GM23338 (cell line): ENCODE measurements at regions not wholly inside any gene's neighbourhood (a gene's known extent, or its start where the extent isn't known, plus 50 kb on each side); places are given as distances from the start of the nearest gene placed in this dataset.

ENCODE experiments used
- ATAC-seq: fragments of 200-7000 bp; cut with Tn5 transposase; 3 replicates; pipeline ENCODE4 v1.9.1; 2020
- DNase-seq: peaks from one replicate; pipeline ENCODE4 v3.0.0-alpha.2; 2015; ENCODE audit warnings: low spot score
- H2AFZ ChIP-seq: fragments of 200-600 bp; sonication (generic); 2 replicates; pipeline ENCODE4 v1.8.0; 2016; ENCODE audit warnings: antibody characterized with exemption, mild to moderate bottlenecking, moderate library complexity
- H3F3A ChIP-seq: fragments of 200-600 bp; sonication (generic); replicated peaks from 2 replicates; pipeline ENCODE4 v1.8.0; 2017; ENCODE audit warnings: antibody characterized with exemption, mixed run types, low read depth
- H3K27ac ChIP-seq: fragments of 200-600 bp; sonication (generic); 2 replicates; pipeline ENCODE4 v1.6.1; 2016; ENCODE audit warnings: low read depth
- H3K27me3 ChIP-seq: fragments of 200-600 bp; sonication (generic); 2 replicates; pipeline ENCODE4 v1.8.0; 2016; ENCODE audit warnings: mild to moderate bottlenecking, mixed run types, moderate library complexity; ENCODE audit not compliant: insufficient read depth
- H3K36me3 ChIP-seq: fragments of 200-600 bp; sonication (generic); 2 replicates; pipeline ENCODE4 v1.8.0; 2016; ENCODE audit warnings: mild to moderate bottlenecking; ENCODE audit not compliant: insufficient read depth
- H3K4me1 ChIP-seq: fragments of 200-600 bp; sonication (generic); 2 replicates; pipeline ENCODE4 v1.8.0; 2016; ENCODE audit warnings: mild to moderate bottlenecking, moderate library complexity; ENCODE audit not compliant: insufficient read depth
- H3K4me2 ChIP-seq: fragments of 200-600 bp; sonication (generic); 2 replicates; pipeline ENCODE4 v1.7.1; 2017; ENCODE audit warnings: mixed run types
- H3K4me3 ChIP-seq: fragments of 200-600 bp; sonication (generic); 2 replicates; pipeline ENCODE4 v1.6.1; 2016; ENCODE audit warnings: mixed run types
- H3K79me2 ChIP-seq: fragments of 200-600 bp; sonication (generic); replicated peaks from 2 replicates; pipeline ENCODE4 v1.8.0; 2017; ENCODE audit warnings: mild to moderate bottlenecking; ENCODE audit not compliant: insufficient read depth
- H3K9me2 ChIP-seq: fragments of 200-600 bp; sonication (generic); 2 replicates; pipeline ENCODE4 v1.8.0; 2017; ENCODE audit not compliant: insufficient read depth
- H4K20me1 ChIP-seq: fragments of 200-600 bp; sonication (generic); replicated peaks from 2 replicates; pipeline ENCODE4 v1.8.0; 2017; ENCODE audit warnings: mild to moderate bottlenecking; ENCODE audit not compliant: insufficient read depth
- H3K27ac Mint-ChIP-seq: 2 replicates; pipeline ENCODE4 v1.8.0; 2020; ENCODE audit warnings: inconsistent platforms, mild to moderate bottlenecking, moderate library complexity, mixed read lengths
- H3K27me3 Mint-ChIP-seq: 3 replicates; pipeline ENCODE4 v1.8.0; 2022; ENCODE audit warnings: low read depth, mild to moderate bottlenecking, moderate library complexity, mixed read lengths, inconsistent platforms; ENCODE audit not compliant: insufficient read depth, poor library complexity
- H3K36me3 Mint-ChIP-seq: 3 replicates; pipeline ENCODE4 v1.8.0; 2021; ENCODE audit warnings: low read depth, mild to moderate bottlenecking, inconsistent platforms, moderate library complexity, mixed read lengths
- H3K4me1 Mint-ChIP-seq: 3 replicates; pipeline ENCODE4 v1.8.0; 2020; ENCODE audit warnings: mild to moderate bottlenecking, inconsistent platforms, mixed read lengths
- H3K4me3 Mint-ChIP-seq: 3 replicates; pipeline ENCODE4 v1.8.0; 2021; ENCODE audit warnings: moderate library complexity, mild to moderate bottlenecking, inconsistent platforms, mixed read lengths
- H3K9me3 Mint-ChIP-seq: 3 replicates; pipeline ENCODE4 v1.8.0; 2020; ENCODE audit warnings: moderate library complexity, mild to moderate bottlenecking, inconsistent platforms, mixed read lengths
- JUNB ChIP-seq: IDR thresholded peaks from one replicate; pipeline ENCODE4 v1.6.1; 2016; ENCODE audit warnings: antibody characterized with exemption; ENCODE audit not compliant: unreplicated experiment
- NANOG ChIP-seq: IDR thresholded peaks from 2 replicates; pipeline ENCODE4 v1.6.1; 2016; ENCODE audit warnings: antibody characterized with exemption, borderline replicate concordance
- STAT1 ChIP-seq: IDR thresholded peaks from one replicate; pipeline ENCODE4 v1.6.1; 2016; ENCODE audit warnings: antibody characterized with exemption; ENCODE audit not compliant: unreplicated experiment
- ZNF462 ChIP-seq: fragments of 250-450 bp; sonication (Bioruptor Pico); IDR thresholded peaks from 2 replicates; pipeline ENCODE4 v1.5.0; 2020; ENCODE audit warnings: mild to moderate bottlenecking, moderate library complexity

- H3K79me2 ChIP-seq = no peaks in the 10 kb centered on the region
- no peak overlapping the region for H3K27ac ChIP-seq
- Mint-ChIP-seq H3K9me3 (no peaks in the 10 kb centered on the region; the same call in 2 of the 3 replicates), H3K36me3 (no peaks in the 10 kb centered on the region; the same call in 2 of the 3 replicates), H3K27ac (no peak overlapping the region), H3K27me3 (no peaks in the 10 kb centered on the region), H3K4me1 (no peaks in the 10 kb centered on the region; the same call in 1 of the 3 replicates), H3K4me3 (no peak overlapping the region)
- no peak overlapping the region for H3K4me2 ChIP-seq
- H4K20me1 ChIP-seq = no peaks in the 10 kb centered on the region
- H3K27me3 ChIP-seq = no peaks in the 10 kb centered on the region
- TF ChIP-seq ZNF462 (CRISPR knock-in tag) = no peak
- no peaks in the 10 kb centered on the region for H3K9me2 ChIP-seq
- H3K36me3 ChIP-seq = no peaks in the 10 kb centered on the region
- no peak overlapping the region for H2AFZ ChIP-seq
- H3K4me1 ChIP-seq = no peaks in the 10 kb centered on the region
- ATAC-seq = peak; percentile 51; the same call in 2 of the 3 replicates
- no peak for DNase-seq
- H3F3A ChIP-seq = no peaks in the 10 kb centered on the region
- no peak overlapping the region for H3K4me3 ChIP-seq
Measured at GRCh38 chr3:23106666-23107065, 96.5 kb upstream of the UBE2E2 start.

DNA sequence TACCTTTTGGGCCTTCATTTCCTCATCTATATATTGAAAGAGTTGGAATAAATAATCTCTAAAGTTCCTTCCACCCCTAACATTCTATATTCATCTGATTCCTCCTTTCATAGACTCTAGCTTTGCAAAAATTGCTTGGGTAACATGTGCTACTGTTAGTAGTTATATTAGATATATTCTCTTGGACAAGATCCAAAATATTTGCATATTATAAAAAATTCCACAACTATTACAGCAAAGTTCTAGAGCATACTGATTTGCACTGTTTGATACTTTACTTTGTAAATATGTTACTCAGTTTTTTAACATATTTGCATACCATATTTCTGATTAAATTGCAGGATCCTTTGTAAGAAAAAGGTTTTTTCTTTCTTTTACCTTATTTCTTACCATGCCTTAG, 95.9 kb upstream of the UBE2E2 start:
- Histone ChIP-seq H3F3A (no peaks in the 10 kb centered on the region), H3K27me3 (no peaks in the 10 kb centered on the region), H3K9me2 (no peaks in the 10 kb centered on the region), H3K4me1 (no peaks in the 10 kb centered on the region), H3K36me3 (no peaks in the 10 kb centered on the region), H3K79me2 (no peaks in the 10 kb centered on the region), H3K4me3 (no peak overlapping the region), H4K20me1 (no peaks in the 10 kb centered on the region), H3K4me2 (no peak overlapping the region), H2AFZ (no peak overlapping the region), H3K27ac (no peak overlapping the region)
- H3K27ac Mint-ChIP-seq = no peak overlapping the region
- no peaks in the 10 kb centered on the region; the same call in 1 of the 3 replicates for H3K4me1 Mint-ChIP-seq
- H3K9me3 Mint-ChIP-seq = no peaks in the 10 kb centered on the region; the same call in 2 of the 3 replicates
- DNase-seq (no peak), ATAC-seq (no peak)
- H3K27me3 Mint-ChIP-seq = no peaks in the 10 kb centered on the region
- no peaks in the 10 kb centered on the region; the same call in 2 of the 3 replicates for H3K36me3 Mint-ChIP-seq
- no peak overlapping the region for H3K4me3 Mint-ChIP-seq
- TF ChIP-seq NANOG (no peak), ZNF462 (CRISPR knock-in tag) (no peak), STAT1 (no peak), JUNB (no peak)
